Psoas muscle (tissue), 7 donors: ENCODE measurements at regions not wholly inside any gene's neighbourhood (a gene's known extent, or its start where the extent isn't known, plus 50 kb on each side); places are given as distances from the start of the nearest gene placed in this dataset.

Experiments
- ATAC-seq, 4 donors: fragments of 200-7000 bp; cut with Tn5 transposase; one replicate each; pipeline ENCODE4 v1.9.1; 2020; ENCODE audit warnings: moderate library complexity in 3 of 4, mild to moderate bottlenecking in 2 of 4
- DNase-seq, 2 donors: peaks; one replicate each; pipeline ENCODE4 v3.0.0-alpha.2; 2020
- H3K27ac ChIP-seq: fragments of 200-600 bp; one replicate; pipeline ENCODE4 v1.8.0; 2022
- H3K27me3 ChIP-seq, 3 donors: fragments of 200-600 bp in 1 of 3; one replicate each; pipeline versions ENCODE4 v1.6.1 to v1.8.0; 2013 to 2022; ENCODE audit warnings: low read length in 2 of 3, mild to moderate bottlenecking in 2 of 3, moderate library complexity in 1 of 3; ENCODE audit not compliant: insufficient read depth in 3 of 3
- H3K36me3 ChIP-seq, 2 donors: fragments of 200-600 bp in 1 of 2; one replicate each; pipeline versions ENCODE4 v1.6.1 to v1.8.0; 2013 to 2022; ENCODE audit warnings: low read depth in 1 of 2, mild to moderate bottlenecking in 1 of 2, moderate library complexity in 1 of 2; ENCODE audit not compliant: insufficient read depth in 1 of 2
- H3K4me1 ChIP-seq: fragments of 200-600 bp; one replicate; pipeline ENCODE4 v1.8.0; 2022
- H3K4me3 ChIP-seq: fragments of 200-600 bp; one replicate; pipeline ENCODE4 v1.8.0; 2022; ENCODE audit warnings: mild to moderate bottlenecking
- H3K9me3 ChIP-seq: fragments of 200-600 bp; one replicate; pipeline ENCODE4 v1.8.0; 2022
- WGBS, 3 donors: extraction: QIAGEN DNeasy Blood & Tissue Kit; methylation state at CpG; one replicate each; pipeline versions ENCODE4 v1.1.6 to v1.1.7; 2013; 5-methylcytosine and 5-hydroxymethylcytosine counted together
- intact Hi-C, 2 donors: fragments of 100-400 bp; cut with DNase I; formaldehyde crosslinking; loops; one replicate each; pipeline versions ENCODE4 v1.11.0 to v1.14.2; 2022
- TF ChIP-seq, protein P1 (sequence below): fragments of 200-600 bp; IDR thresholded peaks from one replicate; pipeline ENCODE4 v1.8.0; 2022; ENCODE audit warnings: antibody characterized with exemption
- donor health status: healthy with polysubstance abuse.
- donor health status: DM: no; HTN: no; CAD: no; lungs with moderate emphysema.
- donor health status: Bipolar disorder and iron deficiency.
- donor health status: healthy.
- donor health status: DM: yes; HTN: yes; CAD: no.
- donor health status: DM: no; HTN: no; CAD: no.
- donor health status: DM: yes; HTN: yes; CAD: no.

DNA sequence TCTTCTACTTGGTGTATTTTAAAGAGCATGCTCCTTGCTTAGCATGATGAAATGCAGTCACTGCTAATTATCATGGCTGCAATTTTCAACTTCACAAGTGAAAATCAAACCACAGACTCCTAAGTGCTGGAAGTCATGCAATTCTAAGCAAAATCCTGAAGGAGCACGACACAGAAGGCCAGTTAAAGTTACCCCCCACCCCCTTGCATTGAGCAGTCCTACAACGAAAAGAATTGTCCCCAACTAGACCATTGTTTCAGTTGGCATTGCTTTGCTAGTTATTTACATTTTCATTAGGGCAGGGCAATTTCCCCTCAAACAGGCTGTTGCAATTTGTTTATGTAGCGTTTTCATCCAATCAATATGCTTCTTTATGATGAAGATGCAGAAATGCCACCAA is 321.2 kb downstream of the PCDH7 start:
- Histone ChIP-seq H3K36me3 (no peaks in the 10 kb centered on the region), H3K9me3 (no peaks in the 10 kb centered on the region), H3K4me3 (no peak overlapping the region), H3K27ac (no peak overlapping the region), H3K4me1 (no peaks in the 10 kb centered on the region), H3K27me3 (no peaks in the 10 kb centered on the region)
- ATAC-seq (no peak), DNase-seq (no peak)
- 71 to 76% (median 73%) methylated on average over 3 of the region's 3 CpGs for WGBS, 3 donors
- intact Hi-C loops = no loop called here
- TF ChIP-seq, protein P1, sequence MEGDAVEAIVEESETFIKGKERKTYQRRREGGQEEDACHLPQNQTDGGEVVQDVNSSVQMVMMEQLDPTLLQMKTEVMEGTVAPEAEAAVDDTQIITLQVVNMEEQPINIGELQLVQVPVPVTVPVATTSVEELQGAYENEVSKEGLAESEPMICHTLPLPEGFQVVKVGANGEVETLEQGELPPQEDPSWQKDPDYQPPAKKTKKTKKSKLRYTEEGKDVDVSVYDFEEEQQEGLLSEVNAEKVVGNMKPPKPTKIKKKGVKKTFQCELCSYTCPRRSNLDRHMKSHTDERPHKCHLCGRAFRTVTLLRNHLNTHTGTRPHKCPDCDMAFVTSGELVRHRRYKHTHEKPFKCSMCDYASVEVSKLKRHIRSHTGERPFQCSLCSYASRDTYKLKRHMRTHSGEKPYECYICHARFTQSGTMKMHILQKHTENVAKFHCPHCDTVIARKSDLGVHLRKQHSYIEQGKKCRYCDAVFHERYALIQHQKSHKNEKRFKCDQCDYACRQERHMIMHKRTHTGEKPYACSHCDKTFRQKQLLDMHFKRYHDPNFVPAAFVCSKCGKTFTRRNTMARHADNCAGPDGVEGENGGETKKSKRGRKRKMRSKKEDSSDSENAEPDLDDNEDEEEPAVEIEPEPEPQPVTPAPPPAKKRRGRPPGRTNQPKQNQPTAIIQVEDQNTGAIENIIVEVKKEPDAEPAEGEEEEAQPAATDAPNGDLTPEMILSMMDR = no peak

DNA sequence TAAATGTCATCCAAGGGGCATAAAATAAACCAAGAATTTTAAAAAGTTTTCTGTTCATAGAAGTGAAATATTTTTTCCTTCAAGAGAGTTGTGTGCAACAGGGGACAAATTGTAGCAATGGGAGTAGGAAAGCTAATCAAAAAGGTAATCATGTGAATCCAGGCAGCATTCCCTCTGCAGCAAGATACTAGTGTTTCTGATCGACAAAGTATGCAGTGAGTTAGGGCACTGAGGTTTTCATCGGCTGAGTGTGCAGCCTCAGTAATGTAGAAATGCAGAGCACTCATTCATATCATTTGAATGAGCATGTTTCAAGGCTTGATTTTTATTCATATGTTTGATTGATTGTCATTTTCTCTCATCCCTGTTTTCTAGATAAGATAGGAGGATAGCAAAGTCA is 321.7 kb downstream of the PCDH7 start:
- 76 to 93% (median 87%) methylated on average over 2 of the region's 2 CpGs for WGBS, 3 donors
- Histone ChIP-seq H3K27ac (no peak overlapping the region), H3K36me3 (no peaks in the 10 kb centered on the region), H3K9me3 (no peaks in the 10 kb centered on the region), H3K27me3 (no peaks in the 10 kb centered on the region), H3K4me3 (no peak overlapping the region), H3K4me1 (no peaks in the 10 kb centered on the region)
- TF ChIP-seq, protein P1 = no peak
- DNase-seq (no peak), ATAC-seq (no peak)
- intact Hi-C loops = no loop called here

DNA sequence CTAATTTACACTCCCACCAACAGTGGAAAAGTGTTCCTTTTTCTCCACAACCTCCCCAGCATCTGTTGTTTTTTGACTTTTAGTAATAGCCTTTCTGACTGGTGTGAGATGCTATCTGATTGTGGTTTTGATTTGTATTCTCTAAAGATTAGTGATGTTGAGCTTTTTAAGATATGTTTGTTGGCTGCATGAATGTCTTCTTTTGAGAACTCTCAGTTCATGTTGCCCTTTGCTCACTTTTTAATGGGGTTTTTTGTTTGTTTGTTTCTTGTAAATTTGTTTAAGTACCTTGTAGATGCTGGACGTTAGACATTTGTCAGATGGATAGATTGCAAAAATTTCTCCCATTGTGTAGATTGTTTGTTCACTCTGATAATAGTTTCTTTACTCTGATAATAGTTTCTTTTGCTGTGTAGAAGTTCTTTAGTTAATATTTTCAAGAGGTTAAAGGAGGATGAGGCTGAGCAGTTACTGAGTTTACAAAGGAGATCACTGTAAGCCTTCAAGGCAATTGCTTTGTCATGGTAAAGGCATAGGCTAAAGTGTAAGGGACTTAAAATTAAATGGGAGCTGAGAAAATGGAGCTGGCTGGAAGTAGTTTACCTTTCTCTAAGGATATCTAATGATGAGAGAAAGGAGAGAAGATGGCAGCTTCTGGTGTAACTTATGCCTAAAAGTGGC is 323.4 kb downstream of the PCDH7 start:
- TF ChIP-seq, protein P1 = no peak
- WGBS, 3 donors = 64 to 76% (median 65%) methylated on average over 1 of the region's 1 CpG
- ATAC-seq = no peak
- H3K36me3 ChIP-seq = no peaks in the 10 kb centered on the region
- no peak overlapping the region for H3K27ac ChIP-seq
- intact Hi-C loops = no loop called here
- no peak for DNase-seq
- no peaks in the 10 kb centered on the region for H3K27me3 ChIP-seq
- H3K4me1 ChIP-seq = no peaks in the 10 kb centered on the region
- H3K9me3 ChIP-seq = no peaks in the 10 kb centered on the region
- H3K4me3 ChIP-seq = no peak overlapping the region

DNA sequence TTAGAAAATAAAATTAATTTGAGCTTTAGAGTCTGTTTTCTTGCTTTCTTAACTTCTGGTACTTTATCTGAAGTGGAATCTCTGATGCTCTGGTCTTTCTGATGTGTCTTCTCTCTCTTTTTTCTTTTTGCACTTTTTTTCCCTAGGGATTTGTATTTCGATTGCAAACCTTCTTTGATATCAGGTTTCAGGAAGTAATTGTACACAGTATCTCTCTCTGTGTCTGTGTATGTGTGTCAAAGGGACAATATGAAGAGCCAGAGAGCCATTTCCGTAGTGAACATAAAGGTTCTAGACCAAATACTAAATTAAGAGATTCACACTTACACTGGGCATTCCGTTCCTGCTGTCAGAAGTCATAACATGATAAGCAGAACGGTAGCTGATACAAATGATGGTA is 325.0 kb downstream of the PCDH7 start:
- Histone ChIP-seq H3K27ac (no peak overlapping the region), H3K27me3 (no peaks in the 10 kb centered on the region), H3K9me3 (no peaks in the 10 kb centered on the region), H3K4me1 (no peaks in the 10 kb centered on the region), H3K36me3 (no peaks in the 10 kb centered on the region), H3K4me3 (no peak overlapping the region)
- 51 to 66% (median 60%) methylated on average over 4 of the region's 4 CpGs for WGBS, 3 donors
- intact Hi-C loops = no loop called here
- no peak for ATAC-seq
- TF ChIP-seq, protein P1 = no peak
- no peak for DNase-seq

DNA sequence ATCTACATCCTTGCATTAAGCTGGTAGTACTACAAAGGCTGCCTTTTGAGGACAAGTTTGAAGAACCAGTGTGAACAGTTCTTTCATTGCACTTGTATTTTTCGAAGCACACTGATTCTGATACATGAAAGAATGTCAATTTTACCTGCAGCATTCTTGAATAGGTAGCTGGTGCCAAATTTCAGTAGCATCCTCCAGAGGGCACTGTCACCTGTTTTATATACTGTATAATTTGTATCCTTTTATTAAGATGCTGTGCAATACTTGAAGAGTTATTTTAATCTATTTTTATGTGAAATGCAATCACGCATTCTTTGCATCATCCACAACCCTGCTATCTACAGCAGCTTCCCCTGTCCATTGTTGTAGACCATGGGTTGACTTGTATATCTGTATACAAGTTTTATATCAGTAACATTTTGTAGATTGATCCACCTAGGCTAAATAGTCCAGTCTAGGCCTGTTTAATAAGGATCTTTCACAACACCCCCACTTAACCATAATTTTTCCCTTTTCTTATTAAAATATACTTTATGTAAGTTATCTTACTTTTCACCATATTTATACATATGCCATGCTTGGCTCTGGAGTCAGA is 325.7 kb downstream of the PCDH7 start:
- H3K4me1 ChIP-seq = no peaks in the 10 kb centered on the region
- H3K27me3 ChIP-seq = no peaks in the 10 kb centered on the region
- H3K4me3 ChIP-seq = no peak overlapping the region
- ATAC-seq = no peak
- 73 to 80% (median 76%) methylated on average over 2 of the region's 2 CpGs for WGBS, 3 donors
- no peak for DNase-seq
- intact Hi-C loops = no loop called here
- H3K36me3 ChIP-seq = no peaks in the 10 kb centered on the region
- no peaks in the 10 kb centered on the region for H3K9me3 ChIP-seq
- TF ChIP-seq, protein P1 = no peak
- no peak overlapping the region for H3K27ac ChIP-seq
